ENCODE measurements at regions not wholly inside any gene's neighbourhood (a gene's known extent, or its start where the extent isn't known, plus 50 kb on each side); places are given as distances from the start of the nearest gene placed in this dataset.

GRCh38 chr15:93180128-93180527, 91.1 kb upstream of the RGMA start:
- Histone ChIP-seq H4K8ac (ENCODE audit: low read depth, low read length) (no peak overlapping the region), H3K18ac (ENCODE audit: low read length) (no peak overlapping the region), H3K4me1 (ENCODE audit: control insufficient read depth, low read depth, low read length) (peaks cover 4% of the 10 kb centered on the region), H3K27me3 (ENCODE audit: insufficient read depth, low read length, poor library complexity) (no peaks in the 10 kb centered on the region), H3K27ac (ENCODE audit: low read depth, low read length) (no peak overlapping the region), H3K9ac (ENCODE audit: low read length) (no peak overlapping the region), H3K56ac (ENCODE audit: low read length) (no peak overlapping the region), H3K79me1 (ENCODE audit: low read length) (no peaks in the 10 kb centered on the region), H3K4me3 (ENCODE audit: low read length) (no peak overlapping the region), H2AK5ac (ENCODE audit: low read length) (no peak overlapping the region), H3K4ac (ENCODE audit: low read depth, low read length) (no peak overlapping the region), H3K23ac (ENCODE audit: low read length) (no peak overlapping the region), H4K5ac (ENCODE audit: low read length) (no peak overlapping the region), H3K4me2 (ENCODE audit: low read length) (no peak overlapping the region), H2BK15ac (replicated peaks; ENCODE audit: low read depth) (no peak overlapping the region), H2BK5ac (ENCODE audit: low read length) (no peak overlapping the region), H3K36me3 (ENCODE audit: control insufficient read depth, insufficient read depth, low read length) (no peaks in the 10 kb centered on the region), H3K79me2 (ENCODE audit: control insufficient read depth, insufficient read depth, low read length) (no peaks in the 10 kb centered on the region), H2BK120ac (ENCODE audit: low read depth, low read length) (no peak overlapping the region)
- no peak for DNase-seq
- WGBS (ENCODE audit: extremely low coverage, insufficient coverage, low lambda C conversion rate) = no CpG with 5 or more reads among the region's 7 CpGs

- Histone ChIP-seq H3K36me3 (ENCODE audit: control insufficient read depth, insufficient read depth, low read length) (no peaks in the 10 kb centered on the region), H2BK120ac (ENCODE audit: low read depth, low read length) (no peak overlapping the region), H3K23ac (ENCODE audit: low read length) (no peak overlapping the region), H3K9ac (ENCODE audit: low read length) (no peak overlapping the region), H2BK15ac (replicated peaks; ENCODE audit: low read depth) (no peak overlapping the region), H3K27me3 (ENCODE audit: insufficient read depth, low read length, poor library complexity) (no peaks in the 10 kb centered on the region), H3K27ac (ENCODE audit: low read depth, low read length) (no peak overlapping the region), H3K18ac (ENCODE audit: low read length) (no peak overlapping the region), H3K79me1 (ENCODE audit: low read length) (no peaks in the 10 kb centered on the region), H4K5ac (ENCODE audit: low read length) (no peak overlapping the region), H3K4me2 (ENCODE audit: low read length) (no peak overlapping the region), H3K56ac (ENCODE audit: low read length) (no peak overlapping the region), H2BK5ac (ENCODE audit: low read length) (no peak overlapping the region), H3K79me2 (ENCODE audit: control insufficient read depth, insufficient read depth, low read length) (no peaks in the 10 kb centered on the region), H2AK5ac (ENCODE audit: low read length) (no peak overlapping the region), H3K4me3 (ENCODE audit: low read length) (no peak overlapping the region), H3K4me1 (ENCODE audit: control insufficient read depth, low read depth, low read length) (peaks cover 4% of the 10 kb centered on the region), H3K4ac (ENCODE audit: low read depth, low read length) (no peak overlapping the region), H4K8ac (ENCODE audit: low read depth, low read length) (no peak overlapping the region)
- WGBS (ENCODE audit: extremely low coverage, insufficient coverage, low lambda C conversion rate) = no CpG with 5 or more reads among the region's 17 CpGs
- peak; percentile 73 for DNase-seq
Measured at GRCh38 chr15:93179700-93180102, 90.7 kb upstream of the RGMA start.

- Histone ChIP-seq H3K27ac (ENCODE audit: low read depth, low read length) (no peak overlapping the region), H3K27me3 (ENCODE audit: insufficient read depth, low read length, poor library complexity) (no peaks in the 10 kb centered on the region), H3K79me1 (ENCODE audit: low read length) (no peaks in the 10 kb centered on the region), H3K56ac (ENCODE audit: low read length) (no peak overlapping the region), H4K8ac (ENCODE audit: low read depth, low read length) (no peak overlapping the region), H3K36me3 (ENCODE audit: control insufficient read depth, insufficient read depth, low read length) (no peaks in the 10 kb centered on the region), H2BK5ac (ENCODE audit: low read length) (no peak overlapping the region), H4K5ac (ENCODE audit: low read length) (no peak overlapping the region), H3K4me3 (ENCODE audit: low read length) (no peak overlapping the region), H2AK5ac (ENCODE audit: low read length) (no peak overlapping the region), H3K23ac (ENCODE audit: low read length) (no peak overlapping the region), H2BK15ac (replicated peaks; ENCODE audit: low read depth) (no peak overlapping the region), H3K79me2 (ENCODE audit: control insufficient read depth, insufficient read depth, low read length) (no peaks in the 10 kb centered on the region), H3K9ac (ENCODE audit: low read length) (no peak overlapping the region), H3K4ac (ENCODE audit: low read depth, low read length) (no peak overlapping the region), H3K18ac (ENCODE audit: low read length) (no peak overlapping the region), H3K4me2 (ENCODE audit: low read length) (no peak overlapping the region), H2BK120ac (ENCODE audit: low read depth, low read length) (no peak overlapping the region), H3K4me1 (ENCODE audit: control insufficient read depth, low read depth, low read length) (peaks cover 4% of the 10 kb centered on the region)
- DNase-seq = no peak
- no CpG with 5 or more reads among the region's 15 CpGs for WGBS (ENCODE audit: extremely low coverage, insufficient coverage, low lambda C conversion rate)
Measured at GRCh38 chr15:93179072-93179471, 90.1 kb upstream of the RGMA start.

GRCh38 chr15:93178371-93178770, 89.4 kb upstream of the RGMA start:
- Histone ChIP-seq H2AK5ac (ENCODE audit: low read length) (no peak overlapping the region), H2BK120ac (ENCODE audit: low read depth, low read length) (no peak overlapping the region), H4K5ac (ENCODE audit: low read length) (no peak overlapping the region), H3K36me3 (ENCODE audit: control insufficient read depth, insufficient read depth, low read length) (no peaks in the 10 kb centered on the region), H3K23ac (ENCODE audit: low read length) (no peak overlapping the region), H3K4ac (ENCODE audit: low read depth, low read length) (no peak overlapping the region), H3K79me2 (ENCODE audit: control insufficient read depth, insufficient read depth, low read length) (no peaks in the 10 kb centered on the region), H3K4me3 (ENCODE audit: low read length) (no peak overlapping the region), H3K4me2 (ENCODE audit: low read length) (no peak overlapping the region), H3K9ac (ENCODE audit: low read length) (no peak overlapping the region), H2BK15ac (replicated peaks; ENCODE audit: low read depth) (no peak overlapping the region), H2BK5ac (ENCODE audit: low read length) (no peak overlapping the region), H3K18ac (ENCODE audit: low read length) (no peak overlapping the region), H3K27me3 (ENCODE audit: insufficient read depth, low read length, poor library complexity) (no peaks in the 10 kb centered on the region), H3K27ac (ENCODE audit: low read depth, low read length) (no peak overlapping the region), H3K56ac (ENCODE audit: low read length) (no peak overlapping the region), H3K4me1 (ENCODE audit: control insufficient read depth, low read depth, low read length) (peaks cover 4% of the 10 kb centered on the region), H4K8ac (ENCODE audit: low read depth, low read length) (no peak overlapping the region), H3K79me1 (ENCODE audit: low read length) (no peaks in the 10 kb centered on the region)
- WGBS (ENCODE audit: extremely low coverage, insufficient coverage, low lambda C conversion rate) = no CpG with 5 or more reads among the region's 8 CpGs
- no peak for DNase-seq

GRCh38 chr15:93176065-93176464, 87.1 kb upstream of the RGMA start:
- no peak overlapping the region for H3K23ac ChIP-seq (ENCODE audit: low read length)
- H3K9ac ChIP-seq (ENCODE audit: low read length) = no peak overlapping the region
- no peak overlapping the region for H3K18ac ChIP-seq (ENCODE audit: low read length)
- no peak overlapping the region for H2AK5ac ChIP-seq (ENCODE audit: low read length)
- no peak overlapping the region for H3K4me3 ChIP-seq (ENCODE audit: low read length)
- DNase-seq = no peak
- no CpG with 5 or more reads among the region's 4 CpGs for WGBS (ENCODE audit: extremely low coverage, insufficient coverage, low lambda C conversion rate)
- H3K56ac ChIP-seq (ENCODE audit: low read length) = no peak overlapping the region
- no peaks in the 10 kb centered on the region for H3K79me1 ChIP-seq (ENCODE audit: low read length)
- H2BK5ac ChIP-seq (ENCODE audit: low read length) = no peak overlapping the region
- peaks cover 4% of the 10 kb centered on the region for H3K4me1 ChIP-seq (ENCODE audit: control insufficient read depth, low read depth, low read length)
- H4K8ac ChIP-seq (ENCODE audit: low read depth, low read length) = no peak overlapping the region
- H2BK120ac ChIP-seq (ENCODE audit: low read depth, low read length) = no peak overlapping the region
- no peak overlapping the region for H3K4me2 ChIP-seq (ENCODE audit: low read length)
- H3K79me2 ChIP-seq (ENCODE audit: control insufficient read depth, insufficient read depth, low read length) = no peaks in the 10 kb centered on the region
- no peaks in the 10 kb centered on the region for H3K27me3 ChIP-seq (ENCODE audit: insufficient read depth, low read length, poor library complexity)
- H3K27ac ChIP-seq (ENCODE audit: low read depth, low read length) = no peak overlapping the region
- H3K4ac ChIP-seq (ENCODE audit: low read depth, low read length) = no peak overlapping the region
- H2BK15ac ChIP-seq (replicated peaks; ENCODE audit: low read depth) = no peak overlapping the region
- no peak overlapping the region for H4K5ac ChIP-seq (ENCODE audit: low read length)
- H3K36me3 ChIP-seq (ENCODE audit: control insufficient read depth, insufficient read depth, low read length) = no peaks in the 10 kb centered on the region

- Histone ChIP-seq H3K9ac (ENCODE audit: low read length) (no peak overlapping the region), H3K27me3 (ENCODE audit: insufficient read depth, low read length, poor library complexity) (no peaks in the 10 kb centered on the region), H3K4me3 (ENCODE audit: low read length) (no peak overlapping the region), H3K18ac (ENCODE audit: low read length) (no peak overlapping the region), H3K23ac (ENCODE audit: low read length) (no peak overlapping the region), H2BK5ac (ENCODE audit: low read length) (no peak overlapping the region), H3K79me1 (ENCODE audit: low read length) (no peaks in the 10 kb centered on the region), H3K79me2 (ENCODE audit: control insufficient read depth, insufficient read depth, low read length) (no peaks in the 10 kb centered on the region), H4K5ac (ENCODE audit: low read length) (no peak overlapping the region), H3K56ac (ENCODE audit: low read length) (no peak overlapping the region), H3K36me3 (ENCODE audit: control insufficient read depth, insufficient read depth, low read length) (no peaks in the 10 kb centered on the region), H3K4ac (ENCODE audit: low read depth, low read length) (no peak overlapping the region), H2BK15ac (replicated peaks; ENCODE audit: low read depth) (no peak overlapping the region), H4K8ac (ENCODE audit: low read depth, low read length) (no peak overlapping the region), H3K4me2 (ENCODE audit: low read length) (no peak overlapping the region), H3K27ac (ENCODE audit: low read depth, low read length) (no peak overlapping the region), H2BK120ac (ENCODE audit: low read depth, low read length) (no peak overlapping the region), H3K4me1 (ENCODE audit: control insufficient read depth, low read depth, low read length) (no peaks in the 10 kb centered on the region), H2AK5ac (ENCODE audit: low read length) (no peak overlapping the region)
- WGBS (ENCODE audit: extremely low coverage, insufficient coverage, low lambda C conversion rate) = no CpG with 5 or more reads among the region's 2 CpGs
- DNase-seq = no peak
Measured at GRCh38 chr15:93174836-93175235, 85.8 kb upstream of the RGMA start.
